ENCODE measurements at regions not wholly inside any gene's neighbourhood (a gene's known extent, or its start where the extent isn't known, plus 50 kb on each side); places are given as distances from the start of the nearest gene placed in this dataset.
"Not testable (repeated sequence)": the region's sequence is repeated elsewhere in the genome, so short reads cannot be mapped to it uniquely, and the experiment has no call there.

DNA sequence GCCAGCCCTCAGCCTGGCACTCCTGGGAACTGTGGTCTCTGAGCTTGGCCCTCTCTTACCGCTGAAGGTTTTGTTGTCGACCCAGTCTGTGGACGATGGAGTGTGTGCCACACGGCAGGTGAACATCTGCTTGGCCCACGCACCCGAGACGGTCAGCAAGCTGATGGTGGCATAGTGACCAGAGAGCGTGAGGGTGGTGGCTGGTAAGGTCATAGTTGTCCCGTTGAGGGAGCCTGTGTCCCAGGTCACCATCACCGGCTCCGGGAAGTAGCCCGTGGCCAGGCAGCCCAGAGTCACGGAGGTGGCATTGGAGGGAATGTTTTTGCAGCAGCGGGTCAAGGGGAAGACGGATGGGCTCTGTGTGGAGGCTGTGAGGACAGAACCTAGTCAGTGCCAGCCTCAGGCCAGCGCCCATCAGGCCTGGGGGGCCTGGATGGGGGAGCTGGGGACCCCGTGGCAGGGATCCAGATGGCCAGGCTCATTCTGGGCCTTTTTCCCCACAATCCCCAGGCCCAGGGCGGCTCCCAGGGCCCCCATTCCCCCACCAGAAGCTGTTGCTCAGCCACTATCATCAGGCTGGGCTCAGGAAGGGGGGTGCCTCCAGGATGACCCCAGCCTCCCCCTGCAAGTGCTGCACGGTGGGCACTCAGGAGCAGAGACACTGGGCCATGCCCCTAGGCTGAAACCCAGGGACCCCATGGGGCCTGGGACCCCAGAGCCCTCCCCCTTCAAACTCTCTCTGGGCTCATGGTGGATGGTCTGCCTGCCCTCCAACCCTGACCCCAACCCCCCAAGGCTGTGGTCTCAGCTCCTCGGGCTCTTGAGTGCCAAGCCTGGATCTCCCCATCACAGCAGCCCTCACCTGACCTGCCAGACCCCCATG is 75.2 kb downstream of the TMEM121 start:
- DNase-seq, result no peak

GRCh38 chr14:105602243-105602750 is 75.9 kb downstream of the TMEM121 start:
- no peak for DNase-seq

- peak; percentile 64 for DNase-seq
Measured at GRCh38 chr14:105602799-105603793, 76.7 kb downstream of the TMEM121 start.

- not testable (repeated sequence) for DNase-seq
Measured at GRCh38 chr14:105604531-105605463, 78.4 kb downstream of the TMEM121 start.

DNA sequence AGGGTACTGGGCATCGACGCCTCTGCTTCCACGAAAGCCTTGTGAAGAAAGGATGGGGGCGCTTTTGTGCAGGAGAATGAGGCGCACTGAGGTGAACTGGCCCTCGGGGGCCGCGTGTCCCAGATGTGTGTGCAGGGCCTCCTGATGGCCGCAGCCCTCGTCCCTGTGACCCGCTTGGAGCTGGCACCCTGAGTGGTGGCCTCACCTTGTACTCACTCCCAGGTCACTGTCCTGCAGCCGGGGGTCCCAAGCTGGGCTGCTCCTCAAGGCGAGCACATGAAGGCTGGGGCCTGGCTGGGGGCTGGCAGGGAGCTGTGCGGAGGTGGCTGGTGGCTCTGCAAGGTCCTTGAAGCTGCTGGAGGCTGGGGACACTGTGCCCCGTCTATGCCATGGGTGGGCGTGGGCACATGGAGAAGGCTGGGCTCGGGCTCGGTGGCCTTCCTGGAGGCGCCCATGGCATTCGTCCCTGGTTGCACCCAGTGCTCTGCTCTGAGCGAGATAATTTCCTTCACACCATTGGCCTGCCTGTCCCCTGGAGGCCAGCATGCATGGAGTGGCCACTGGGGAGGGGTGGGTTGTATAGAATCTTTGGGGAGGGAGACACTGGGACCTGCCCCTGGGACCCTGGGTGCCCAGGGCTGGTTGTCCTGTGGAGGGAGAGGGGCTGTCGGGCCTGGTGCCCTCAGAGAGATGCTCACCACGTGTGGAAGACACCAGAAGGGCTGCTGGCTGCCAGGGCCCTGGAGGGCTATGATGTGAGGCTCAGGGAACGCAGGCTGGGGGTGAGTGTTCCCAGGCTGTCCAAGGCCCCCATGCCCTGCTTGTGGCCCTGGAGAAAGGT is 79.3 kb downstream of the TMEM121 start:
- no peak for DNase-seq

DNA sequence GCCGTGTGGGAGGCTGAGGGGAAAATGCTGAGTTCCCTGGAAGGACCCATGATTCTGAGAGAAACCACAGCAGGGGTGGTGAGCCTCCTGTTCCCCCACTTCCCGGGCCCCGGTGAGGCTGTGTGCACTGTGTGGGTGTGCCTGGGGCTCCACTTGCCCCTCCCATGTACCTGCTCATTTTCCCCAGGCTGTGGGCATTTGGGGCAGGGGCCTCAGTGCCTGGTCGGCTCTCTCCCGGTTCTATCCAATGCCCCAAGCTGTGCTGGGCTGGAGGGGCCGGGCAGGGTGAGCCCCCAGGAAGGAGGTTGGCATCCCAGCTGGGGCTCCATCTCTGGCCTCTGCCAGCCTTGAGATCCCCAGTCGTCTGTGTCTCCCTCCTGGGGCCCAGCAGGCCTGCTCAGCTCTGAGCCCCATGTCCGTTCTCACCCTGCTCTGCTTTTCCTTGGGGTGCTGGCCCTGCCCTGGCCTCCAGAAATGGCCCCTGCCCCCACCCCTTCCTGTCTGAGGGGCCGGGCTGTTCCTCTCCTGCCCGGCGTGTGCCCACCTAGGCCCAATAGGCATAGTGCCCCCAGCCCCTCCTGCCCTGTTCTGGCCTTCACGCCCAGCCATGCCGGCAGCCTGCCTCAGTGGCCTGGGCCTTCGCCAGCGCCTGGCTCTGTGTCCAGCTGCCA is 80.1 kb downstream of the TMEM121 start:
- not testable (repeated sequence) for DNase-seq

DNA sequence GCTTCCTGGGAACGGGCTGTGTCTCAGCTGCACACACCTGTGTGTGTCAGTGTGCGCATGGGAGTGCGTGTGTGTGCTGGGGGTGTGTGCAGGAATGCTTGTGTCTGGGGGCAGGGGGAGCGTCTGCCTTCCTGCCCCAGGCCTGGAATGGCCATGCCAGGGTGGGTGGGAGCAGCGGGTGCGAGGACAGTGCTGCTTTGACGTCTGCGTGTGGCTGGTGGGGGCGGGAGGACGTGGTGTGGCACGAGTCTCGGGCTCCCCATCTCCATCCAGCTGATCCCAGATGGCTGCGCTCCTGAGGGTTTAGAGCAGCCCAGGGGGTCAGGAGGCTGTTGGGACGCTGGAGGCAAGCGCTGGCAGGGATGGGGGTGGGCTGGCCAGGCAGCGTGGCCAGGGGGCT is 80.6 kb downstream of the TMEM121 start:
- DNase-seq, result not testable (repeated sequence)

- not testable (repeated sequence) for DNase-seq
Measured at GRCh38 chr14:105614987-105615386, 88.6 kb downstream of the TMEM121 start.

DNA sequence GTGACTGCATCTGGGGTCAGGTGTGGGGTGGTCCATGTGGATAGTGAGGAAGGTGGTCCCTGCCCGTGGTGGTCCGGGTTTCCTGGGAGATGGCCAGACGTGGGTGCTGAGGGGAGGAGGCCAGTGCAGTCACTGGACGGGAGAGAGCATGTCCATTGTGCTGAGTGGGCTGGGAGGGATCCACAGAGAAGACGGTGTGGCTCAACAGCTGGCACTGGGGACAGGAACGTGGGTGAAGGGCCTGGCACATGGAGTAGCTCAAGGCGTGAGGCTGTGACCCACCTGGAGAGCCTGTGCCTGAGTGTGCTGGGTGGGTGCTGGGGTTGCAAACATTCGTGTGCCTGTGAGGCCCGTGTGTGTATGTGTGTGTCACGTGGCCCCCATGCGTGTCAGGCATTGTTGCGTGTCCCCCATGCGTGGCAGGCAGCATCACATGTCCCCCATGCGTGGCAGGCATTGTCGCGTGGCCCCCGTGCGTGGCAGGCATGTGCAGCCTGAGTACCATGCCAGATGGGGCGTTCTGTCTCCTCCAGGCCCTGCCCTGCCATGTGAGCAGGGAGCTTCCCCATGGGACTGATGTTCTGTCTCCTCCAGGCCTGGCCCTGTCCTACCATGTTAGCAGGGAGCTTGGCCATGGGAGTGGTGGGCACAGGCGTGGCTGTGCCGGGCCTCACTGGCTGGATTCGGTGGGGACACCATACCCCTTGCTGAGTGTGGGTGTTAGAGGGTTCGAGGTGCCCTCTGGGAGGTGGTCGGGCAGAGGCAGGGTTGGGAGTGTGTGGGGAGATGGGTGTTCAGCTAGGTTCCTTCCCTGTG is 89.8 kb downstream of the TMEM121 start:
- DNase-seq, result not testable (repeated sequence)

GRCh38 chr14:105616802-105617192 is 90.4 kb downstream of the TMEM121 start:
- no peak for DNase-seq

DNA sequence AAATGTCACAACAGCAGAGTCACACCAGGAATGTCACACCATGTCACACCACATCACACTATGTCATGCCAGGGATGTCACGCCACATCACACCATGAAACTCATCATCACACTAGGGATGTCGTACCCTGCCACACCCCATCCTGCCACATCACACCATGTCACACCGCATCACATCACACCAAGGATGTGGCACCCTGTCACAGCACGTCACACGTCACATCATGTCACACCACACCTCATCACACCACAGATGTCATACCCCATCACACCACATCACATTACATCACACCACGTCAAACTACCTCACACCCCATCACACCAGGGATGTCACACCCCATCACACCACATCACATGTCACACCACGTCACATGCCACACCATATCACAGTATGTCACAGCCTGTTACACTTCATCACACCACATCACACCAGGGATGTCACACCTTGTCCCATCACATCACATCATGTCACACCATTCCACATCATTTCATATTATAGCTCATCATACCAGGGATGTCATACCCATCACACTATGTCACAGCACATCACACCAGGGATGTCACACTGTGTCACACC is 90.9 kb downstream of the TMEM121 start:
- no peak for DNase-seq

DNA sequence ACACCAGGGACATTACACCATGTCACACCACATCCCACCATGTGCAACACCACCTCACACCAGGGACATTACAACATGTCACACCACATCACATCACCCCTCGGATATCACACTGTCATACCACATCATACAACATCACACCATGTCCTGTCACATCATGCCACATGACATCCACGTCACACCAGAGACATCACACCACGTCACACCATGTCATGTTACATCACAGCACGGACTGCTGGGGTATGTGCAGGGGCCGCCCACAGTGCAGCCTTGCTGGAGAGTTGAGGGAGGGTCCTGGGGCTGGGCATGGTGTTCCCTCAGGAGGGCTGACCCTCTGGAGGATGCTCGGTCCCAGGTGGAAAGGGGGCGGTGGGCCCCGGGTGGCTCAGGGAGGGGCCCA is 91.4 kb downstream of the TMEM121 start:
- not testable (repeated sequence) for DNase-seq

GRCh38 chr14:105619324-105619723 is 92.9 kb downstream of the TMEM121 start:
- DNase-seq, result not testable (repeated sequence)

DNA sequence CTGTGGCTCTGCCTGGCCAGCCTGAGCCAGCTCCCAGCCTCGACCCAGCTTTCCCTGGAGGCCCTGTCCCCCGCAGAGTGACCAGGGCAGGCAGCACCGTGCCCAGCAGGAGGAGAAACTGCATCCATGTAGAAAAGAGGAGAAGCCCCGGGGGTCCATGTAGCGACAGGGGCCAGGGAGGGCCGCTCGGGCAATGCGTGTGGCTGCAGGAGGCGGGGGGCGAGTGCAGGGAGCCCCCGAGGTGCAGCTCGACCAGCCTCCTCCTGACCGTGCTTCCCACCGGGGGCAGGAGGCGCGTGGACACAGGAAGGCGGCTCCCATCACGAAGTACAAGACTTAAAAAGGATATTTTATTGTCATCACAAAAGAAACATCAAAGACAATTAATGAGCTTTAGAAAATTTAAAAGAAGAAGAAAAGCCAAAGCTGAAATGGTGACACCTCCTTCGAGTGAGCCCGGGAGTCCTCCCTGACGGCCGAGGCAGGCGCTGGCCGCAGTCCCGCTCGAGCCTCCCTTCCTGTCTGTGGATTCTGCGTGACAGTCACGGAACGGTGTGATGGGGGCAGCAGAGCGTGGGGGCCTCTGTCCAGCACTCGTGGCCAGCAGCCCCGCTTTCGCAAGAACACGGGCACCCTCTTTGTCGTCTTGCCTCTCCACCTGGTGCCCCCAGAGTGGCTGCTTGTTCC is 93.9 kb downstream of the TMEM121 start:
- DNase-seq, result not testable (repeated sequence)

- not testable (repeated sequence) for DNase-seq
Measured at GRCh38 chr14:105620865-105621471, 94.6 kb downstream of the TMEM121 start.

DNA sequence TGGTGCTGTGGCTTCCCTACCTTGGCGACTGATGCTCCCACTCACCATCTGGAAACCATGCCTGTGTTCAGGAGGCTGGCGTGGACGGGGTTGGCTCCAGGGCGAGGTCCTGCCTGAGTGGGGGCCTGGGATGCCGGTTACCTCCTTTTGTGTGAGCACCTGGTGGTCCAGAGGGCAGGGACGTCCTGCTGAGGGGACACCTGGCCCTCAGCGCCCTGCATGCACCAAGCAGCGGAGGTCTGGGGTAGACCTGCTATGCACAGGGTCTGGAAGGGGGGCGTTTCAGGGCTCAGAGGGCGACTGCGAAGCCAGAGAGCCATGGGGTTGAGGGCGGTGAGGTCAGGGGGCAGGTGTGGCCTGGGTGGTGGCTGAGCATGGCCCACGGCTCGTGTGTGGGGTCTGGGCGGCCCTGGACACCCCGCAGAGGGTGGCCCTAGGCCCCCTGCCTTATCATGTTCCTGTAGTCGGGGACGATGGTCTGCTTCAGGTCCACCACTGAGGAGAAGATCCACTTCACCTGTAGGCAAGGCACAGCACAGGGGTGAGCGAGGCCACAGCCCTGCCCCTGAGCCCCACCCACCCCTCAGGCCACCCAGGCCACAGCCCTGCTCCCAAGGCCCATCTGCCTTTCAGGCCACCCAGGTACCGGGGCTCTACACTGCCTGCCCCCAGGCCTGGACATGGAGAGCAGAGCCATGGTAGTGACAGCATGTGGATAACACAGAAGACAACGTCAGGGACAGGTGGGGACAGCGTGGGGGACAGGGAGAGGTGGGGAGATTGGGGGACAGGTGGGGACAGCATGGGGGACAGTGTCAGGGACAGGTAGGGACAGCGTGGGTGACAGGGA is 95.3 kb downstream of the TMEM121 start:
- DNase-seq, result not testable (repeated sequence)

- DNase-seq, result no peak
Measured at GRCh38 chr14:105622329-105622955, 96.1 kb downstream of the TMEM121 start.
